ENCODE measurements at regions not wholly inside any gene's neighbourhood (a gene's known extent, or its start where the extent isn't known, plus 50 kb on each side); places are given as distances from the start of the nearest gene placed in this dataset.
"Not testable (repeated sequence)": the region's sequence is repeated elsewhere in the genome, so short reads cannot be mapped to it uniquely, and the experiment has no call there.

DNA sequence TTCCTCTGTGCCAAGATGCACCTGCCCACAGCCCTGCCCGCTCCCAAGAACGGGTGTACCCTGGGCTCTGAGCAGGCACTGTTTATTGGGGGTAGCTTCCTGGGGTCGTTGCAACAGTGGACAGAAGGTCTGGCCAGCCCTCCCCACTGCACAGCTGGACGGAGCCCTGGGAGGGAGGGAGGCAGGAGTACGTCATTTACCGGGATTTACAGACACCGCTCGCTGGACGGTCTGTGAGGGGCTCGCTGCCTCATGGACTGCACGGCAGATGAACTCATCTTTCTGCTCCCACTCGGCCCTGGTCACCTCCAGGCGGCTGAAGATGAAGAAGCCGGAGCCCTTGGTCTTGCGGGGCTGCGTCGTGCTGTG lies 195.2 kb downstream of the TMEM121 start:
- not testable (repeated sequence) for DNase-seq (ENCODE audit: insufficient read length, low spot score); FAIRE-seq

- DNase-seq (ENCODE audit: insufficient read length, low spot score); FAIRE-seq: not testable (repeated sequence)
Observed at GRCh38 chr14:105721996-105722709, 195.8 kb downstream of the TMEM121 start.

- not testable (repeated sequence) for DNase-seq (ENCODE audit: insufficient read length, low spot score); FAIRE-seq
Observed at GRCh38 chr14:105723271-105723670, 196.9 kb downstream of the TMEM121 start.

- not testable (repeated sequence) for DNase-seq (ENCODE audit: insufficient read length, low spot score); FAIRE-seq
Observed at GRCh38 chr14:105723776-105724175, 197.4 kb downstream of the TMEM121 start.

DNA sequence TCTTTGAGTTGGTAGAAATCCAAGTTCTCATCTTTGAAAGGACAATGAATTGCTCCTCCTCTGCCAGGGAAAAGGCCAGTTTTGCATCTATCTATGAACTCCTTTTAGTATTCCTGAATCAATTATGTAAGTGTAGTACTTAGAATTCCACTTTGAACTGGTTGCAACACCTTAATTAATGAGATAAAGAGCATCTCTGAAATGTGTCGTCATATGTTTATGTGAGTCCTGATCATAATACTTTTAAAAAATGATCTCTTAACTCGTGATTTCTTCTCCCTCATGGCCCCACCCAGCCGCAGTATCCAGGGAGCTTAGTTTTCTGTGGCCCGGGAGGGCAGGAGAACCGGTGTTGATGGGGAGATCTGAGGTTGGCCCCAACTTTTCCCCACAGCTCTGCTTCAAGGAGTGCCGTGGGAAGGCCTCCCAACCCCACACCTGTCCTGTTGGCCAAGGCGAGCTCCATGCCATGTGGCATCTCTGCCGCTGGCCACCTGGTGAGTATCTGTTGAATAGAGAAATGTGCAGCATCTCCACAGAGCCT lies 203.5 kb downstream of the TMEM121 start:
- FAIRE-seq; DNase-seq (ENCODE audit: insufficient read length, low spot score): not testable (repeated sequence)

GRCh38 chr14:105730731-105731130 lies 204.3 kb downstream of the TMEM121 start:
- not testable (repeated sequence) for DNase-seq (ENCODE audit: insufficient read length, low spot score); FAIRE-seq

GRCh38 chr14:105731221-105731985 lies 205.0 kb downstream of the TMEM121 start:
- not testable (repeated sequence) for FAIRE-seq

GRCh38 chr14:105733081-105734065 lies 207.0 kb downstream of the TMEM121 start:
- FAIRE-seq (peak; percentile 98), DNase-seq (ENCODE audit: insufficient read length, low spot score) (no peak)

More at GRCh38 chr14:105731221-105731985, 205.0 kb downstream of the TMEM121 start:
- DNase-seq (ENCODE audit: insufficient read length, low spot score) = not testable (repeated sequence)

GRCh38 chr14:105734241-105734640 lies 207.9 kb downstream of the TMEM121 start:
- DNase-seq (ENCODE audit: insufficient read length, low spot score); FAIRE-seq: not testable (repeated sequence)

DNA sequence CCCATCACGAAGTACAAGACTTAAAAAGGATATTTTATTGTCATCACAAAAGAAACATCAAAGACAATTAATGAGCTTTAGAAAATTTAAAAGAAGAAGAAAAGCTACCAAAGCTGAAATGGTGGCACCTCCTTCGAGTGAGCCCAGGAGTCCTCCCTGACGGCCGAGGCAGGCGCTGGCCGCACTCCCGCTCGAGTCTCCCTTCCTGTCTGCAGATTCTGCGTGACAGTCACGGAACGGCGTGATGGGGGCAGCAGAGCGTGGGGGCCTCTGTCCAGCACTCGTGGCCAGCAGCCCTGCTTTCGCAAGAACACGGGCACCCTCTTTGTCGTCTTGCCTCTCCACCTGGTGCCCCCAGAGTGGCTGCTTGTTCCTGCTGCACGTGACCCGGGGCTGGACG lies 209.9 kb downstream of the TMEM121 start:
- not testable (repeated sequence) for DNase-seq (ENCODE audit: insufficient read length, low spot score); FAIRE-seq

DNA sequence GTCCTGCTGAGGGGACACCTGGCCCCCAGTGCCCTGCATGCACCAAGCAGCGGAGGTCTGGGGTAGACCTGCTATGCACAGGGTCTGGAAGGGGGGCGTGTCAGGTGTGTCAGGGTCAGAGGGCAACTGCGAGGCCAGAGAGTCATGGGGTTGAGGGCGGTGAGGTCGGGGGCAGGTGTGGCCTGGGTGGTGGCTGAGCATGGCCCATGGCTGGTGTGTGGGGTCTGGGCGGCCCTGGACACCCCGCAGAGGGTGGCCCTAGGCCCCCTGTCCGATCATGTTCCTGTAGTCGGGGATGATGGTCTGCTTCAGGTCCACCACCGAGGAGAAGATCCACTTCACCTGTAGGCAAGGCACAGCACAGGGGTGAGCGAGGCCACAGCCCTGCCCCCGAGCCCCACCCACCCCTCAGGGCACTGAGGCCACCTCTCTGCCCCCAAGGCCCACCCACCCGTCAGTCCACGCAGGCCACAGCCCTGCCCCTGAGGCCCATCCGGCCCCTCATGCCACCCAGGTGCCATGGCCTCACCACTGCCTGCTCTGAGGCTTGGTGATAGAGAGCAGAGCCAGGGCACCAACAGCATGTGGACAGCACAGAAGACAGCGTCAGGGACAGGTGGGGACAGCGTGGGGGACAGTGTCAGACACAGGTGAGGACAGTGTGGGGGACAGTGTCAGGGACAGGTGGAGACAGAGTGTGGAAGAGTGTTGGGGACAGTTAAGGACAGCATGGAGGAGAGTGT lies 211.3 kb downstream of the TMEM121 start:
- FAIRE-seq (no peak), DNase-seq (ENCODE audit: insufficient read length, low spot score) (no peak)

GRCh38 chr14:105738638-105739037 lies 212.3 kb downstream of the TMEM121 start:
- FAIRE-seq (no peak), DNase-seq (ENCODE audit: insufficient read length, low spot score) (no peak)

GRCh38 chr14:105739331-105740102 lies 213.1 kb downstream of the TMEM121 start:
- DNase-seq (ENCODE audit: insufficient read length, low spot score) (no peak), FAIRE-seq (no peak)

- not testable (repeated sequence) for DNase-seq (ENCODE audit: insufficient read length, low spot score); FAIRE-seq
Observed at GRCh38 chr14:105740272-105740671, 213.9 kb downstream of the TMEM121 start.

GRCh38 chr14:105740961-105741360 lies 214.6 kb downstream of the TMEM121 start:
- not testable (repeated sequence) for DNase-seq (ENCODE audit: insufficient read length, low spot score); FAIRE-seq

DNA sequence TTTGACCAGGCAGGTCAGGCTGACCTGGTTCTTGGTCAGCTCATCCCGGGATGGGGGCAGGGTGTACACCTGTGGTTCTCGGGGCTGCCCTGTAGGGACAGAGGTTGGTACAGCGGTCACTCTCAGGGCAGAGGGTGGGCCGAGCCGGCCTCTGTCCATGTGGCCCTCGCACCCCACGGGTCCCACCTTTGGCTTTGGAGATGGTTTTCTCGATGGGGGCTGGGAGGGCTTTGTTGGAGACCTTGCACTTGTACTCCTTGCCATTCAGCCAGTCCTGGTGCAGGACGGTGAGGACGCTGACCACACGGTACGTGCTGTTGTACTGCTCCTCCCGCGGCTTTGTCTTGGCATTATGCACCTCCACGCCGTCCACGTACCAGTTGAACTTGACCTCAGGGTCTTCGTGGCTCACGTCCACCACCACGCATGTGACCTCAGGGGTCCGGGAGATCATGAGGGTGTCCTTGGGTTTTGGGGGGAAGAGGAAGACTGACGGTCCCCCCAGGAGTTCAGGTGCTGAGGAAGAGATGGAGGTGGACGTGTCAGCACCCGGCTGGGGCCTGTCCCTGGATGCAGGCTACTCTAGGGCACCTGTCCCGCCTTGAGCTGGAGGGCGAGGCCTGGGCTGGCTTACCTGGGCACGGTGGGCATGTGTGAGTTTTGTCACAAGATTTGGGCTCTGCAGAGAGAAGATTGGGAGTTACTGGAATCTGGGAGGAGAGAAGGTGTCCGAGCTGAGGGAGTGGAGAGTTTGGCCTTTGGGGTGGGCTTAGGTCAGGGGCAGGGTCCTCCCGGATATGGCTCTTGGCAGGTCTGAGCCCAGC lies 215.5 kb downstream of the TMEM121 start:
- not testable (repeated sequence) for DNase-seq (ENCODE audit: insufficient read length, low spot score); FAIRE-seq

DNA sequence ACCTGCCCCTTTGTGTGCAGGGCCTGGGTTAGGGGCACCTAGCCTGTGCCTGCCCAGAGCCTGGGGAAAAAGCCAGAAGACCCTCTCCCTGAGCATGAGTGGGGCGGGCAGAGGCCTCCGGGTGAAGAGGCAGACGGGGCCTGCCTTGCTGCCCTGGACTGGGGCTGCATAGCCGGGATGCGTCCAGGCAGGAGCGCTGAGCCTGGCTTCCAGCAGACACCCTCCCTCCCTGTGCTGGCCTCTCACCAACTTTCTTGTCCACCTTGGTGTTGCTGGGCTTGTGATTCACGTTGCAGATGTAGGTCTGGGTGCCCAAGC lies 216.1 kb downstream of the TMEM121 start:
- no peak for DNase-seq (ENCODE audit: insufficient read length, low spot score)
- FAIRE-seq = no peak
